IPS DF 6.9 (cell line): ENCODE measurements at regions not wholly inside any gene's neighbourhood (a gene's known extent, or its start where the extent isn't known, plus 50 kb on each side); places are given as distances from the start of the nearest gene placed in this dataset.
A peak's percentile ranks its signal among the peaks of the same experiment; 100 is the strongest.

Source experiments
- DNase-seq: peaks from one replicate; pipeline ENCODE4 v3.0.0-alpha.2; 2013; ENCODE audit warnings: low read depth, low spot score
- H3K27ac ChIP-seq: one replicate; pipeline ENCODE4 v1.5.1; 2013; ENCODE audit warnings: low read length, control low read depth
- H3K27me3 ChIP-seq: 2 replicates; pipeline ENCODE4 v1.6.1; 2013; ENCODE audit warnings: mild to moderate bottlenecking, low read length; ENCODE audit not compliant: control insufficient read depth, insufficient read depth
- H3K36me3 ChIP-seq: 2 replicates; pipeline ENCODE4 v1.6.1; 2013; ENCODE audit warnings: low read length; ENCODE audit not compliant: control insufficient read depth, insufficient read depth
- H3K4me1 ChIP-seq: 2 replicates; pipeline ENCODE4 v1.6.1; 2013; ENCODE audit warnings: low read length; ENCODE audit not compliant: control insufficient read depth, insufficient read depth
- H3K4me3 ChIP-seq: 2 replicates; pipeline ENCODE4 v1.5.1; 2013; ENCODE audit warnings: mild to moderate bottlenecking, low read length
- H3K9me3 ChIP-seq: 2 replicates; pipeline ENCODE4 v1.6.1; 2013; ENCODE audit warnings: low read length, inconsistent platforms; ENCODE audit not compliant: control insufficient read depth, insufficient read depth
- WGBS: extraction: QIAGEN DNeasy Blood & Tissue Kit; methylation state at CpG from one replicate; pipeline ENCODE4 v1.1.7; 2013; ENCODE audit warnings: mixed read lengths, missing lambda C conversion rate; ENCODE audit not compliant: insufficient read length, insufficient coverage; 5-methylcytosine and 5-hydroxymethylcytosine counted together

- H3K9me3 ChIP-seq, result no peaks in the 10 kb centered on the region
- H3K36me3 ChIP-seq, result no peaks in the 10 kb centered on the region
- H3K27ac ChIP-seq, result peak overlapping the region; percentile 96
- H3K4me3 ChIP-seq, result no peak overlapping the region
- WGBS, result no CpG with 5 or more reads among the region's 5 CpGs
- DNase-seq, result peak; percentile 87
- H3K4me1 ChIP-seq, result peaks cover 10% of the 10 kb centered on the region
- no peaks in the 10 kb centered on the region for H3K27me3 ChIP-seq
These were observed 116.2 kb downstream of the SMIM20 start for GRCh38 chr4:26030260-26030667.

GRCh38 chr4:26030780-26031179, 116.8 kb downstream of the SMIM20 start:
- Histone ChIP-seq H3K9me3 (no peaks in the 10 kb centered on the region), H3K36me3 (no peaks in the 10 kb centered on the region), H3K27me3 (no peaks in the 10 kb centered on the region), H3K4me3 (no peak overlapping the region; the same call in 1 of the 2 replicates), H3K27ac (peak overlapping the region; percentile 96), H3K4me1 (peaks cover 10% of the 10 kb centered on the region)
- no CpG with 5 or more reads among the region's 8 CpGs for WGBS
- DNase-seq, result no peak

GRCh38 chr4:26031704-26032103, 117.7 kb downstream of the SMIM20 start:
- Histone ChIP-seq H3K36me3 (no peaks in the 10 kb centered on the region), H3K27ac (no peak overlapping the region), H3K9me3 (no peaks in the 10 kb centered on the region), H3K4me3 (no peak overlapping the region), H3K27me3 (no peaks in the 10 kb centered on the region), H3K4me1 (peaks cover 10% of the 10 kb centered on the region)
- DNase-seq, result no peak
- no CpG with 5 or more reads among the region's 4 CpGs for WGBS

- no peak for DNase-seq
- peaks cover 10% of the 10 kb centered on the region for H3K4me1 ChIP-seq
- H3K27me3 ChIP-seq, result no peaks in the 10 kb centered on the region
- WGBS, result no CpG with 5 or more reads among the region's 6 CpGs
- no peak overlapping the region for H3K27ac ChIP-seq
- H3K4me3 ChIP-seq, result no peak overlapping the region
- no peaks in the 10 kb centered on the region for H3K36me3 ChIP-seq
- H3K9me3 ChIP-seq, result no peaks in the 10 kb centered on the region
These were observed 118.1 kb downstream of the SMIM20 start for GRCh38 chr4:26032142-26032541.

GRCh38 chr4:26032630-26033317, 118.8 kb downstream of the SMIM20 start:
- no peak for DNase-seq
- no CpG with 5 or more reads among the region's 7 CpGs for WGBS
- Histone ChIP-seq H3K4me3 (no peak overlapping the region), H3K9me3 (no peaks in the 10 kb centered on the region), H3K36me3 (no peaks in the 10 kb centered on the region), H3K4me1 (peaks cover 10% of the 10 kb centered on the region), H3K27me3 (no peaks in the 10 kb centered on the region), H3K27ac (no peak overlapping the region)

- WGBS, result no CpG with 5 or more reads among the region's 1 CpG
These were observed 119.4 kb downstream of the SMIM20 start for GRCh38 chr4:26033389-26033788.

GRCh38 chr4:26034849-26035248, 120.8 kb downstream of the SMIM20 start:
- Histone ChIP-seq H3K36me3 (no peaks in the 10 kb centered on the region), H3K9me3 (no peaks in the 10 kb centered on the region), H3K4me3 (no peak overlapping the region), H3K27ac (no peak overlapping the region), H3K4me1 (peaks cover 5% of the 10 kb centered on the region), H3K27me3 (no peaks in the 10 kb centered on the region)
- no peak for DNase-seq
- WGBS, result no CpG with 5 or more reads among the region's 2 CpGs

More at GRCh38 chr4:26033389-26033788, 119.4 kb downstream of the SMIM20 start:
- no peaks in the 10 kb centered on the region for H3K9me3 ChIP-seq
- H3K36me3 ChIP-seq, result no peaks in the 10 kb centered on the region
- no peak overlapping the region for H3K4me3 ChIP-seq
- no peaks in the 10 kb centered on the region for H3K27me3 ChIP-seq
- peaks cover 7% of the 10 kb centered on the region for H3K4me1 ChIP-seq
- no peak overlapping the region for H3K27ac ChIP-seq
- no peak for DNase-seq

- Histone ChIP-seq H3K4me1 (peaks cover under 1% of the 10 kb centered on the region; the same call in 1 of the 2 replicates), H3K9me3 (no peaks in the 10 kb centered on the region), H3K4me3 (no peak overlapping the region), H3K36me3 (no peaks in the 10 kb centered on the region), H3K27me3 (no peaks in the 10 kb centered on the region), H3K27ac (no peak overlapping the region)
- no peak for DNase-seq
- WGBS, result no CpG with 5 or more reads among the region's 5 CpGs
These were observed 121.9 kb downstream of the SMIM20 start for GRCh38 chr4:26035921-26036320.

- H3K4me1 ChIP-seq, result no peaks in the 10 kb centered on the region
- H3K27me3 ChIP-seq, result no peaks in the 10 kb centered on the region
- H3K9me3 ChIP-seq, result no peaks in the 10 kb centered on the region
- H3K36me3 ChIP-seq, result no peaks in the 10 kb centered on the region
- DNase-seq, result no peak
- WGBS, result no CpG with 5 or more reads among the region's 9 CpGs
- no peak overlapping the region for H3K4me3 ChIP-seq
- no peak overlapping the region for H3K27ac ChIP-seq
These were observed 125.8 kb downstream of the SMIM20 start for GRCh38 chr4:26039639-26040359.

GRCh38 chr4:26044524-26044923, 130.5 kb downstream of the SMIM20 start:
- no peaks in the 10 kb centered on the region for H3K9me3 ChIP-seq
- H3K4me1 ChIP-seq, result peaks cover 2% of the 10 kb centered on the region; the same call in 1 of the 2 replicates
- no peaks in the 10 kb centered on the region for H3K36me3 ChIP-seq
- no peaks in the 10 kb centered on the region for H3K27me3 ChIP-seq
- WGBS, result no CpG with 5 or more reads among the region's 2 CpGs
- H3K4me3 ChIP-seq, result no peak overlapping the region
- H3K27ac ChIP-seq, result no peak overlapping the region
- no peak for DNase-seq
